Endothelial cell of umbilical vein (primary cell): ENCODE measurements at regions not wholly inside any gene's neighbourhood (a gene's known extent, or its start where the extent isn't known, plus 50 kb on each side); places are given as distances from the start of the nearest gene placed in this dataset.

Source experiments
- BruUV-seq: library from RNA; stranded (reverse); fragments of 400-500 nt; replicated peaks from 2 replicates; lab custom pipeline; 2021; lab: Mats Ljungman, UMichigan
- CTCF ChIA-PET: fragments of 300-600, 350-600 bp; sonication (Branson Sonifier 250); formaldehyde crosslinking; loops from one replicate; lab custom pipeline; 2021; ENCODE audit warnings: antibody characterized with exemption, inconsistent platforms; lab: Charles Lee
- POLR2A ChIA-PET: fragments of 300-600, 350-600 bp; sonication (Branson Sonifier 250); formaldehyde crosslinking; loops from one replicate; lab custom pipeline; 2021; ENCODE audit warnings: antibody characterized with exemption, inconsistent platforms; lab: Charles Lee
- DNase-seq: peaks from one replicate; pipeline ENCODE4 v3.0.0-alpha.2; 2011; ENCODE audit warnings: low read depth, low spot score
- FAIRE-seq: peaks from 2 replicates; lab custom pipeline; 2011; peaks lifted over from hg19 to GRCh38; lab: Jason Lieb, UNC
- H2AFZ ChIP-seq: 2 replicates; pipeline ENCODE4 v1.6.0; 2012; ENCODE audit warnings: low read depth, low read length, control low read depth, inconsistent platforms
- H3K27ac ChIP-seq: 2 replicates; pipeline ENCODE4 v1.5.1; 2011; ENCODE audit warnings: low read depth, mild to moderate bottlenecking, control low read depth, low read length, moderate library complexity; ENCODE audit not compliant: insufficient read depth
- H3K27me3 ChIP-seq, 2 experiments: 2 replicates each; pipeline versions ENCODE4 v1.6.0 to v1.6.1; 2011; ENCODE audit warnings: low read length in 2 of 2, mixed read lengths in 1 of 2; ENCODE audit not compliant: control insufficient read depth in 2 of 2, insufficient read depth in 2 of 2
- H3K36me3 ChIP-seq, 2 experiments: 2 replicates in 1 of 2; 3 replicates in 1 of 2; pipeline ENCODE4 v1.5.1; 2011; ENCODE audit warnings: low read length in 2 of 2, mild to moderate bottlenecking in 1 of 2, moderate library complexity in 1 of 2; ENCODE audit not compliant: control insufficient read depth in 2 of 2, insufficient read depth in 2 of 2; ENCODE audit errors: extremely low read depth in 1 of 2
- H3K4me1 ChIP-seq: 3 replicates; pipeline ENCODE4 v1.5.1; 2011; ENCODE audit warnings: mild to moderate bottlenecking, low read length; ENCODE audit not compliant: control insufficient read depth, insufficient read depth; ENCODE audit errors: extremely low read depth
- H3K4me2 ChIP-seq: 2 replicates; pipeline ENCODE4 v1.6.1; 2011; ENCODE audit warnings: low read length, control low read depth, mixed read lengths; ENCODE audit not compliant: insufficient read depth
- H3K4me3 ChIP-seq, 3 experiments: fragments of 200-600 bp in 1 of 3; sonication (generic), shearing (Covaris generic) in 1 of 3; replicated peaks in 1 of 3; 2 replicates each; pipeline ENCODE4 v1.5.1; 2011 to 2016; ENCODE audit warnings: control low read depth in 3 of 3, low read length in 3 of 3, mild to moderate bottlenecking in 2 of 3, inconsistent platforms in 1 of 3, low read depth in 1 of 3, moderate library complexity in 1 of 3; ENCODE audit not compliant: insufficient read depth in 1 of 3
- H3K79me2 ChIP-seq: 2 replicates; pipeline ENCODE4 v1.6.0; 2012; ENCODE audit warnings: low read length, inconsistent platforms; ENCODE audit not compliant: control insufficient read depth, insufficient read depth
- H3K9ac ChIP-seq: replicated peaks from 2 replicates; pipeline ENCODE3; 2011; ENCODE audit warnings: low read length, control low read depth; ENCODE audit not compliant: insufficient read depth; ENCODE audit errors: extremely low read depth
- H3K9me1 ChIP-seq: replicated peaks from 3 replicates; pipeline ENCODE4 v1.6.0; 2011; ENCODE audit warnings: mild to moderate bottlenecking, low read length; ENCODE audit not compliant: control insufficient read depth, insufficient read depth; ENCODE audit errors: extremely low read depth
- H3K9me3 ChIP-seq: replicated peaks from 2 replicates; pipeline ENCODE4 v1.5.1; 2012; ENCODE audit warnings: low read length, inconsistent platforms; ENCODE audit not compliant: control insufficient read depth, insufficient read depth
- H4K20me1 ChIP-seq: replicated peaks from 2 replicates; pipeline ENCODE3; 2011; ENCODE audit warnings: mild to moderate bottlenecking, low read length; ENCODE audit not compliant: control insufficient read depth, insufficient read depth; ENCODE audit errors: extremely low read depth
- EZH2 ChIP-seq: IDR thresholded peaks from 2 replicates; pipeline ENCODE4 v1.6.1; 2012; ENCODE audit warnings: borderline replicate concordance, low read depth, mild to moderate bottlenecking, moderate library complexity, low read length, inconsistent platforms; ENCODE audit not compliant: severe bottlenecking
- FOS ChIP-seq: IDR thresholded peaks from 2 replicates; pipeline ENCODE4 v1.6.1; 2011; ENCODE audit warnings: mild to moderate bottlenecking, low read length, moderate library complexity, borderline replicate concordance; ENCODE audit not compliant: insufficient read depth
- GATA2 ChIP-seq: IDR thresholded peaks from 2 replicates; pipeline ENCODE4 v1.7.0; 2011; ENCODE audit warnings: low read depth, mild to moderate bottlenecking, moderate library complexity, mixed read lengths, low read length; ENCODE audit not compliant: insufficient read length, insufficient read depth
- JUN ChIP-seq: IDR thresholded peaks from 2 replicates; pipeline ENCODE4 v1.6.1; 2011; ENCODE audit warnings: borderline replicate concordance, low read depth; ENCODE audit not compliant: insufficient read length, insufficient read depth
- MAX ChIP-seq: IDR thresholded peaks from 2 replicates; pipeline ENCODE4 v1.6.1; 2011; ENCODE audit not compliant: insufficient read depth, insufficient read length
- MYC ChIP-seq: IDR thresholded peaks from one replicate; pipeline ENCODE4 v1.6.1; 2011; ENCODE audit warnings: mild to moderate bottlenecking, low read depth, low read length
- POLR2A ChIP-seq: IDR thresholded peaks from 2 replicates; pipeline ENCODE4 v1.6.1; 2012; ENCODE audit warnings: low read depth, mild to moderate bottlenecking, control low read depth, low read length
- POLR2AphosphoS5 ChIP-seq: IDR thresholded peaks from 2 replicates; pipeline ENCODE4 v1.6.1; 2012; ENCODE audit warnings: low read depth, mild to moderate bottlenecking, control low read depth, low read length, moderate library complexity; ENCODE audit not compliant: insufficient read depth
- dilution Hi-C: fragments of 300-500 bp; cut with MboI; formaldehyde crosslinking; loops from one replicate; pipeline ENCODE4 v1.15.0; 2019; ENCODE audit warnings: low sequenced_read_pairs; ENCODE audit not compliant: extremely low pct_ligation_motif_present
- intact Hi-C: fragments of 100-400 bp; cut with micrococcal nuclease; formaldehyde crosslinking; loops from one replicate; pipeline ENCODE4 v1.10.0; 2022
- TF ChIP-seq, protein P1 (sequence below), 2 donors: IDR thresholded peaks; 1 replicate in 1 of 2; 2 replicates in 1 of 2; pipeline ENCODE4 v1.5.1; 2011; ENCODE audit warnings: low read length in 2 of 2, mild to moderate bottlenecking in 2 of 2, moderate library complexity in 2 of 2, control low read depth in 1 of 2, inconsistent platforms in 1 of 2, low read depth in 1 of 2; ENCODE audit not compliant: insufficient read depth in 1 of 2; ENCODE audit errors: extremely low read depth in 1 of 2

DNA sequence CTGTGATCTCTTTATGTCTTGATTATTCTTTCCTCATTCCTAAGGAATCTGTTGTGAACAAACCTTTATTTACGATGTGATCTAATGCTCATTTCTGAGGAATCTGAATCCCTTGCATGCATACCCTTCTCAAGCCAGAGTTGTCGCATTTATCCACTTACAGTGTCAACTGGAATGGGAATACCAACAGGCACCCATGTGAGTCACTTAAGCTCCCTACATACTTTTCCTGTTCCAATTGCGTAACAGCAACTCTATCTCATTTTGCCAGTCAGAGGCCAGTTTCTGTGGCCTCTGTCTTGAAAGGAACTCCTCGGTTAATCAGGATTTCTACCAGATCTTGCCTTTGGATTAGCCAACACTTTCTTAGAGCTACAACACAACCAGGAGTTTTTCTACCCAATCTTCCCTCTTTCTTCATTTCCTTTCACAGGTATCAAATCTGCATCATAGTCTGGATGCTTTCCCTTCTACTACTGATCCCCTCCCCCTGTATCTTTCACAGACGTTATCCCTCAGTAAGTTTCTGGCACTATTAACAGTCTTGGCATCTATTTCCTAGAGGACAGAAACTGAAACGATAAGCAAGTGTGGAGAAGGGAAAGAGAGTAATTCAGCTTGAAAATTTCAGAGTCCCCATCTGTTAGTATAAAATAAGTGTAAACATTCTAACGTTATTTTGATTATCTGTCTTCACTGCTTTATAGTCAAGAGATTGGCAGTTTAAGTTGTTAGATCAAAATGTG, 66.8 kb upstream of the BCHE start:
- Histone ChIP-seq H4K20me1 (no peaks in the 10 kb centered on the region), H3K4me1 (no peaks in the 10 kb centered on the region), H3K9ac (no peak overlapping the region), H2AFZ (no peak overlapping the region), H3K9me1 (no peaks in the 10 kb centered on the region), H3K79me2 (no peaks in the 10 kb centered on the region), H3K4me3 (no peak overlapping the region), H3K36me3 (no peaks in the 10 kb centered on the region), H3K4me2 (no peak overlapping the region), H3K9me3 (peaks cover 4% of the 10 kb centered on the region), H3K27ac (no peak overlapping the region), H3K27me3 (no peaks in the 10 kb centered on the region)
- dilution Hi-C loops (no loop called here), intact Hi-C loops (no loop called here)
- DNase-seq (no peak), FAIRE-seq (no peak)
- CTCF ChIA-PET, result interaction anchor here (1.2 kb wide), 1 partner anchor 10 kb away, joined by 4 read pairs; no protein-coding TSS in a partner anchor
- no TSS peak for BruUV-seq
- TF ChIP-seq POLR2A, result no peak
- no peak for TF ChIP-seq JUN
- TF ChIP-seq GATA2, result no peak
- TF ChIP-seq EZH2, result no peak
- no peak for TF ChIP-seq MAX
- TF ChIP-seq, protein P1, sequence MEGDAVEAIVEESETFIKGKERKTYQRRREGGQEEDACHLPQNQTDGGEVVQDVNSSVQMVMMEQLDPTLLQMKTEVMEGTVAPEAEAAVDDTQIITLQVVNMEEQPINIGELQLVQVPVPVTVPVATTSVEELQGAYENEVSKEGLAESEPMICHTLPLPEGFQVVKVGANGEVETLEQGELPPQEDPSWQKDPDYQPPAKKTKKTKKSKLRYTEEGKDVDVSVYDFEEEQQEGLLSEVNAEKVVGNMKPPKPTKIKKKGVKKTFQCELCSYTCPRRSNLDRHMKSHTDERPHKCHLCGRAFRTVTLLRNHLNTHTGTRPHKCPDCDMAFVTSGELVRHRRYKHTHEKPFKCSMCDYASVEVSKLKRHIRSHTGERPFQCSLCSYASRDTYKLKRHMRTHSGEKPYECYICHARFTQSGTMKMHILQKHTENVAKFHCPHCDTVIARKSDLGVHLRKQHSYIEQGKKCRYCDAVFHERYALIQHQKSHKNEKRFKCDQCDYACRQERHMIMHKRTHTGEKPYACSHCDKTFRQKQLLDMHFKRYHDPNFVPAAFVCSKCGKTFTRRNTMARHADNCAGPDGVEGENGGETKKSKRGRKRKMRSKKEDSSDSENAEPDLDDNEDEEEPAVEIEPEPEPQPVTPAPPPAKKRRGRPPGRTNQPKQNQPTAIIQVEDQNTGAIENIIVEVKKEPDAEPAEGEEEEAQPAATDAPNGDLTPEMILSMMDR (IDR thresholded peaks at IDR 0.05; ENCODE audit: extremely low read depth in 1 of 2, insufficient read depth in 1 of 2, low read depth in 1 of 2, low read length in 2 of 2), result no peak
- no peak for TF ChIP-seq FOS
- no peak for TF ChIP-seq MYC
- no peak for TF ChIP-seq POLR2AphosphoS5
- POLR2A ChIA-PET, result no interaction called here
